ENCODE measurements at regions not wholly inside any gene's neighbourhood (a gene's known extent, or its start where the extent isn't known, plus 50 kb on each side); places are given as distances from the start of the nearest gene placed in this dataset.

GRCh38 chr6:78597966-78598365 lies 269.4 kb upstream of the IRAK1BP1 start:
- TF ChIP-seq, protein P1, sequence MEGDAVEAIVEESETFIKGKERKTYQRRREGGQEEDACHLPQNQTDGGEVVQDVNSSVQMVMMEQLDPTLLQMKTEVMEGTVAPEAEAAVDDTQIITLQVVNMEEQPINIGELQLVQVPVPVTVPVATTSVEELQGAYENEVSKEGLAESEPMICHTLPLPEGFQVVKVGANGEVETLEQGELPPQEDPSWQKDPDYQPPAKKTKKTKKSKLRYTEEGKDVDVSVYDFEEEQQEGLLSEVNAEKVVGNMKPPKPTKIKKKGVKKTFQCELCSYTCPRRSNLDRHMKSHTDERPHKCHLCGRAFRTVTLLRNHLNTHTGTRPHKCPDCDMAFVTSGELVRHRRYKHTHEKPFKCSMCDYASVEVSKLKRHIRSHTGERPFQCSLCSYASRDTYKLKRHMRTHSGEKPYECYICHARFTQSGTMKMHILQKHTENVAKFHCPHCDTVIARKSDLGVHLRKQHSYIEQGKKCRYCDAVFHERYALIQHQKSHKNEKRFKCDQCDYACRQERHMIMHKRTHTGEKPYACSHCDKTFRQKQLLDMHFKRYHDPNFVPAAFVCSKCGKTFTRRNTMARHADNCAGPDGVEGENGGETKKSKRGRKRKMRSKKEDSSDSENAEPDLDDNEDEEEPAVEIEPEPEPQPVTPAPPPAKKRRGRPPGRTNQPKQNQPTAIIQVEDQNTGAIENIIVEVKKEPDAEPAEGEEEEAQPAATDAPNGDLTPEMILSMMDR (IDR thresholded peaks at IDR 0.05; ENCODE audit: low read depth, low read length): no peak
- no peak for DNase-seq (ENCODE audit: low read depth in 2 of 2)
- H3K4me3 ChIP-seq (replicated peaks in 1 of 2; ENCODE audit: low read depth in 2 of 2, low read length in 2 of 2): no peak overlapping the region

- H3K4me3 ChIP-seq (replicated peaks in 1 of 2; ENCODE audit: low read depth in 2 of 2, low read length in 2 of 2): no peak overlapping the region
- TF ChIP-seq, protein P1 (IDR thresholded peaks at IDR 0.05; ENCODE audit: low read depth, low read length): no peak
- peak; percentile 89 to 99 for DNase-seq (ENCODE audit: low read depth in 2 of 2)
Observed at GRCh38 chr6:78598966-78599365, 268.4 kb upstream of the IRAK1BP1 start.

DNA sequence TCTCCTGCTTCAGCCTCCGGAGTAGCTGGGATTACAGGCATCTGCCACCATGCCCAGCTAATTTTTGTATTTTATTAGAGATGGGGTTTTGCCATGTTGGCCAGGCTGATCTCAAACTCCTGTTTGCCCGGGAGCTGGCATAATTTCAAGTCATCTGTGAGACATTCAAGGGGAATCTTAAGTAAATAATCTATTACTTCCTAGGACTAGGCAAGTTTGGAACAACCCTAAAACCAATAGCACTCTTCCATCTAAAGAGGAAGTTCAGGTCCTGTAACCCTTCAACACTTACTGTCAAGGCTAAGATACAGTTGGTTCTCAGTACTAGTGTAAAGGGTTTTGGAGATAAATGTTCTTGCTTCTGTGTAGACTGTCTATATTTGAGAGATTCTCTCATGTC lies 267.8 kb upstream of the IRAK1BP1 start:
- H3K4me3 ChIP-seq (replicated peaks in 1 of 2; ENCODE audit: low read depth in 2 of 2, low read length in 2 of 2): no peak overlapping the region
- DNase-seq (ENCODE audit: low read depth in 2 of 2): peak in 1 of 2 donors; percentile 45
- TF ChIP-seq, protein P1 (IDR thresholded peaks at IDR 0.05; ENCODE audit: low read depth, low read length): no peak

GRCh38 chr6:78605909-78606446 lies 261.4 kb upstream of the IRAK1BP1 start:
- peak; percentile 76 to 89 for DNase-seq (ENCODE audit: low read depth in 2 of 2)
- H3K4me3 ChIP-seq (replicated peaks in 1 of 2; ENCODE audit: low read depth in 2 of 2, low read length in 2 of 2): no peak overlapping the region
- TF ChIP-seq, protein P1 (IDR thresholded peaks at IDR 0.05; ENCODE audit: low read depth, low read length): no peak

- peak in 1 of 2 donors; percentile 35 for DNase-seq (ENCODE audit: low read depth in 2 of 2)
- TF ChIP-seq, protein P1 (IDR thresholded peaks at IDR 0.05; ENCODE audit: low read depth, low read length): no peak
Observed at GRCh38 chr6:78607189-78607588, 260.2 kb upstream of the IRAK1BP1 start.

GRCh38 chr6:78611102-78611620 lies 256.2 kb upstream of the IRAK1BP1 start:
- no peak for DNase-seq (ENCODE audit: low read depth in 2 of 2)
- TF ChIP-seq, protein P1 (IDR thresholded peaks at IDR 0.05; ENCODE audit: low read depth, low read length): no peak
- no peak overlapping the region for H3K4me3 ChIP-seq (replicated peaks in 1 of 2; ENCODE audit: low read depth in 2 of 2, low read length in 2 of 2)

More at GRCh38 chr6:78607189-78607588, 260.2 kb upstream of the IRAK1BP1 start:
- no peak overlapping the region for H3K4me3 ChIP-seq (replicated peaks in 1 of 2; ENCODE audit: low read depth in 2 of 2, low read length in 2 of 2)

All from cardiac fibroblast (primary cell).